ENCODE measurements at regions not wholly inside any gene's neighbourhood (a gene's known extent, or its start where the extent isn't known, plus 50 kb on each side); places are given as distances from the start of the nearest gene placed in this dataset.

DNA sequence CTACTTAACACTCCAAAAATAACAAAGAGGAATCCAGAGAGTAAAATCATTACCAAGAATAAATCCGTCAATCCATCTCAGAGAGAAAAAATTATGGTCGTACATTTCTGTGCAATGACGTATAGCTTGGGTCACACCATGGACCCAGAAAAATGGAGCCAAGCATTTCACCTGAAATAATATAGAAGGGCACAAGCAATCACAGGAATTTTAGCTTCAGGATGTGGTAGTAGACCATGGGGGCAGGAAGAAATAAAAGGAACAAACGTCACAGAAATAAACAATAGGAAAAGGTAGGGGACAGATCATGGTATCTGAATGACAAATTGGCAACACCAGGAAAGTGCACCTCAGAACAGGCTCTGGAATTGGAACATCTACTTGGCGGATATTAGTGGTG is 231.0 kb downstream of the PLK2 start:
- DNase-seq (ENCODE audit: low read depth) (no peak), FAIRE-seq (no peak)
- no peaks in the 10 kb centered on the region for H3K27me3 ChIP-seq (ENCODE audit: control insufficient read depth, insufficient read depth, low read length)
- H3K4me3 ChIP-seq (ENCODE audit: low read depth, low read length), result no peak overlapping the region
- no peaks in the 10 kb centered on the region for H3K36me3 ChIP-seq (ENCODE audit: control insufficient read depth, insufficient read depth, low read length)
- TF ChIP-seq, protein P1, sequence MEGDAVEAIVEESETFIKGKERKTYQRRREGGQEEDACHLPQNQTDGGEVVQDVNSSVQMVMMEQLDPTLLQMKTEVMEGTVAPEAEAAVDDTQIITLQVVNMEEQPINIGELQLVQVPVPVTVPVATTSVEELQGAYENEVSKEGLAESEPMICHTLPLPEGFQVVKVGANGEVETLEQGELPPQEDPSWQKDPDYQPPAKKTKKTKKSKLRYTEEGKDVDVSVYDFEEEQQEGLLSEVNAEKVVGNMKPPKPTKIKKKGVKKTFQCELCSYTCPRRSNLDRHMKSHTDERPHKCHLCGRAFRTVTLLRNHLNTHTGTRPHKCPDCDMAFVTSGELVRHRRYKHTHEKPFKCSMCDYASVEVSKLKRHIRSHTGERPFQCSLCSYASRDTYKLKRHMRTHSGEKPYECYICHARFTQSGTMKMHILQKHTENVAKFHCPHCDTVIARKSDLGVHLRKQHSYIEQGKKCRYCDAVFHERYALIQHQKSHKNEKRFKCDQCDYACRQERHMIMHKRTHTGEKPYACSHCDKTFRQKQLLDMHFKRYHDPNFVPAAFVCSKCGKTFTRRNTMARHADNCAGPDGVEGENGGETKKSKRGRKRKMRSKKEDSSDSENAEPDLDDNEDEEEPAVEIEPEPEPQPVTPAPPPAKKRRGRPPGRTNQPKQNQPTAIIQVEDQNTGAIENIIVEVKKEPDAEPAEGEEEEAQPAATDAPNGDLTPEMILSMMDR (IDR thresholded peaks at IDR 0.05; ENCODE audit: insufficient read depth, low read length, severe bottlenecking), result no peak

DNA sequence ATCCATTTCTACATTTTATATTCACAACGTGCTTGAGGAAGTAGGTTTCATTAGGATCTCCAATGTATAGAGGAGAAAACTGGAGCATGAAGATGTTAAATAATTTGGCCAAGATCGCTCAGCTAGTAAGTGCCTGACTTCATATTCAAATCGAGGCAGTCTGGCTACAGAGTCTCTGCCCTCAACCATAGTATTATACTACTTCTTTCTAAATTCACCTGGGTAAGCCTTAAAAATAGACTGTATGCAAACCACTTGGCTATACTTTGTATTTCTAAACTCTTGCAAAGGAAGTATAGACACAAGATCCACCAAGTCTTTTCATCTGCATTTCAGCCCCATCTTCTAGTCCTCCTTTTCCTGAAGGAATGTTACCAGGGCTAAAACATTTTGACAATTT is 232.0 kb downstream of the PLK2 start:
- H3K4me3 ChIP-seq (ENCODE audit: low read depth, low read length), result no peak overlapping the region

DNA sequence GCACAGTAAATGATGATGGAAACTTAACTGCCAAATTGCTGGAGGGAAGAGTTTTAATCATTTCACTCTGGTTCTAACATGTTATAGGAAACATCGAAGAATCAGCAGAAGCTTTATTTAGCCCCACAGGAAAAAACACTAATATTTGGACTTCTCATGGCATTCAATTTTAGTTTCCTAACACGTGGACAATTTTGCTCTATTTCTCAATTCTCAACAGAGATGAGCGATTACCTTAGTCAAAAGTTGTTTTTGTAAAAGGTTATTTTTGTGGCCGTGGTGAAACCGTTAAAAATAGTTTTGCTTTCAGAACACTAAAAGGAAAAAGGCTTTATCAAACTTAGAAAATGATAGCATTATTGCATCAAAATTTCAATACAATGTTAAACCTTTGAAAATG is 235.2 kb downstream of the PLK2 start:
- TF ChIP-seq, protein P1 (IDR thresholded peaks at IDR 0.05; ENCODE audit: insufficient read depth, low read length, severe bottlenecking), result no peak
- no peak overlapping the region for H3K4me3 ChIP-seq (ENCODE audit: low read depth, low read length)
- no peak for FAIRE-seq
- H3K36me3 ChIP-seq (ENCODE audit: control insufficient read depth, insufficient read depth, low read length), result no peaks in the 10 kb centered on the region
- H3K27me3 ChIP-seq (ENCODE audit: control insufficient read depth, insufficient read depth, low read length), result no peaks in the 10 kb centered on the region
- DNase-seq (ENCODE audit: low read depth), result no peak

More for the DNA sequence above, 232.0 kb downstream of the PLK2 start:
- no peak for FAIRE-seq
- no peak for DNase-seq (ENCODE audit: low read depth)
- Histone ChIP-seq H3K36me3 (ENCODE audit: control insufficient read depth, insufficient read depth, low read length) (no peaks in the 10 kb centered on the region), H3K27me3 (ENCODE audit: control insufficient read depth, insufficient read depth, low read length) (no peaks in the 10 kb centered on the region)
- TF ChIP-seq, protein P1 (IDR thresholded peaks at IDR 0.05; ENCODE audit: insufficient read depth, low read length, severe bottlenecking), result no peak

DNA sequence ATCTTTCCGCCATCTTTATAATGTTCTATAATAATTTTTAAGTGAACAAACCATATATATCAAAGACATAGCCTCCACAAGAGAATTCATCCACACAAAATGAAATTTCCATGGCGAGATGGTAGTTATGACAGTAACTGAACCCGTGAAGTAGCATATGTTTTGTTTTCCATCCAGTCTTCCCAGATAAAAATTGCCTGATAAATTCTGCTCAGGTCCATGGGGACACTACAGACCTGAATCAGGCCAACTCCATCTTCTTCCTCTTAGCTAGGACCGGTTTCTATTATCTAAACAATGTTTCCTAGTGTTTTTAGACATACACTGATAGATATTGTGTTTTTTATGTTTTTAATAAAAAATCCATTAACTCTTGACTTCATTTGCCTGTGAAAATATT is 235.7 kb downstream of the PLK2 start:
- H3K4me3 ChIP-seq (ENCODE audit: low read depth, low read length), result no peak overlapping the region
- DNase-seq (ENCODE audit: low read depth), result no peak
- TF ChIP-seq, protein P1 (IDR thresholded peaks at IDR 0.05; ENCODE audit: insufficient read depth, low read length, severe bottlenecking), result no peak
- no peak for FAIRE-seq
- no peaks in the 10 kb centered on the region for H3K36me3 ChIP-seq (ENCODE audit: control insufficient read depth, insufficient read depth, low read length)
- no peaks in the 10 kb centered on the region for H3K27me3 ChIP-seq (ENCODE audit: control insufficient read depth, insufficient read depth, low read length)

DNA sequence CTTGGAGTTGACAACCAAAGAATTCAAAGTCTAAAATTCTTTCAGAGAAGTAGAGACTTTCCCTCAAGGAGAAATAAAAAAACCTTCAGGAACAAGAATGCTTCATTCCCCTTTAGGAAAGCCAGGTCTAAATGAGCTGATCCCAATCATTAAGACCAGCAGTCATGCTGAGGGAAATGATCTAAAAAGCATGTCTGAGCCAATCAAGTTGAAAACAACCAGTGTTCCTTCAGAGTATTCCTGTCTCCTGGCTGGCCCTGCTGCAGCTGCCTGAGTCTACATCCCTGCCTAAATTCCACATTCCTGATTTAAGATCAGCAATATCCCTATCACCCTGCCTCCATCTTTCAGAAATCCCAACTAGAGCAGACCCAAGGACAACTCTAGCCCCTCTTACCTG is 244.5 kb downstream of the PLK2 start:
- Histone ChIP-seq H3K27me3 (ENCODE audit: control insufficient read depth, insufficient read depth, low read length) (no peaks in the 10 kb centered on the region), H3K4me3 (ENCODE audit: low read depth, low read length) (no peak overlapping the region), H3K36me3 (ENCODE audit: control insufficient read depth, insufficient read depth, low read length) (no peaks in the 10 kb centered on the region)
- DNase-seq (ENCODE audit: low read depth), result no peak
- FAIRE-seq, result no peak
- TF ChIP-seq, protein P1 (IDR thresholded peaks at IDR 0.05; ENCODE audit: insufficient read depth, low read length, severe bottlenecking), result no peak

DNA sequence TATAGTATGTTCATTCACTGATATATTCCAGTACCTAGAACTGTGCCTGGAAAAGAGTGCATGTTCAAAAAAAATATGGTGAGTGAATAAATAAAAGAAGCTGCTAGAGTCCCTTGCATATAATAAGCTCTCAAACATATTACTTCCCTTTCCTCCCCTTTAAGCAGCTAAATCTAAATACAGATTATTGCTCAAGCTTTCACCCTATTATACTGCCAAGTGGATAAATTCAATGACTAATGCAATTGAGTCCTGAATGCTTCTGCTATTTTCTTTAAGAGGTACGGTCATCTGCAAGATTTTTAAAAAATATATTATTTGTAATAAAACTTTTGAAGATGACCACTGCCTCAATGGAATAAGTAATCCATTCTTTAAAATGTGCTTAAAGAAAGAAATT is 248.4 kb downstream of the PLK2 start:
- no peak for DNase-seq (ENCODE audit: low read depth)
- FAIRE-seq, result no peak
- Histone ChIP-seq H3K27me3 (ENCODE audit: control insufficient read depth, insufficient read depth, low read length) (no peaks in the 10 kb centered on the region), H3K4me3 (ENCODE audit: low read depth, low read length) (no peak overlapping the region), H3K36me3 (ENCODE audit: control insufficient read depth, insufficient read depth, low read length) (no peaks in the 10 kb centered on the region)
- TF ChIP-seq, protein P1 (IDR thresholded peaks at IDR 0.05; ENCODE audit: insufficient read depth, low read length, severe bottlenecking), result no peak
